SK-N-DZ (cell line): ENCODE measurements at regions not wholly inside any gene's neighbourhood (a gene's known extent, or its start where the extent isn't known, plus 50 kb on each side); places are given as distances from the start of the nearest gene placed in this dataset.
"Not testable (repeated sequence)": the region's sequence is repeated elsewhere in the genome, so short reads cannot be mapped to it uniquely, and the experiment has no call there.

Experiments used
- DNase-seq: peaks from one replicate; pipeline ENCODE4 v3.0.0-alpha.2; 2015; ENCODE audit warnings: low spot score

DNA sequence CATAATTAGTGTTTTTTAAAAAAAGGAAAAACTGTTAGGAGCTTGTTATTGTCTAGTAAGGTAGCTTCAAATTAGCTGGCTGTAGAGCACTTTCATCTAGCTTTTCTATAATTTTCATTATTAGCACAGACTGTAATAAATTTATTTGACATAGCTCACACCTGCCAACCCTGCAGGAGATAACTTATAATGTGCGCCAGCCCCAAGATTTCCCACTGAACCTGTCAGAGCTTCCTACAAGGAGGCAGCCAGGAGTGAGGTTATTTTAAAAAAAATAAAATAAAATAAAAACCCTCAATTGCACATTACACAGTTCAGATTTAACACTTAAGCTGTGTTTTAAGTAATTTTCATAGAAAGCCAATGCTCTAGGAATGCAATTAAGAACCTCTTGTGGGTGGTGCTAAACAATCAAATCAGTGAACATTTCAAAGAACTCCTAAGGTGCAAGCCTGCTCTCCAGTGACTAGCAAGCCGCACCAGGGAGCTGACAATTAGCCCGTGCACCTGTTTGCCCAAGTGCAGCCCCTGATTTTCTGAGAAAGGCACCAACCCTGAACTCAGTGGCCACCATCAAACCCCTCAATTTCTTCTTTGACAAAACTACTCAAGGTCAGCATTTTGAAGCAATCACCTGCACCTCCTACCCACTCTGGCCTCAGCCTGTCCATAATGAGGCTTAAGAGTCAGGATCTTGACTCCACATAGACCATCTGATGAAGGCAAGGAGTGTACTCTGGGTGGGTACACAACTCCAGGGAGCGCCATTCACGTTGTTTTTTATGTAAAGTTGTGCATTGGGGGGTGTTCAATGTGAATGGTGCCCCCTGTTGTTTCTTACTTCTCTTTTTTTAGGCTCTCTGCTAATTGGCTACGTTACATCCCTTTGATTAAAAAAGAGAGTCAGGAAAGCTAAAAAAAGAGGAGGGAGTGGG is 385.3 kb upstream of the WWC1 start:
- DNase-seq = no peak

DNA sequence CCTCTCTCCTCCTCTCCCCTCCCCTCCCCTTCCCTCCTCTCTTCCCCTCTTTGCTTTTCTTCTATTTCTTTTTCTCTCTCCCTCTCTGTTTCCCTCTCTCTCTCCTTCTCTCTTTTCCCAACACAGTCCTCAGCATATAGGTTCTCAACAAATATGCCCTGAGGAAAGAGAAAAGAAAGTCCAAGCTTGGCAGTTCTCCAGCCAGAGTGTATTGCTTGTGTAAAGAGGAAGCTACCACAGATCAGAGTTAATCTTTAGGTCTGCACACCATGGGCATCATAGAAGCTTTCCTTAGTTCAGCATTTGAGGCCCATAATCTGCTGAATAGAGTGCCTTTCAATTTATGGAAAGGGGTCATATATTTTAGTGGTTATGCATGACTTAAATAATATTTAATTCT is 382.8 kb upstream of the WWC1 start:
- no peak for DNase-seq

DNA sequence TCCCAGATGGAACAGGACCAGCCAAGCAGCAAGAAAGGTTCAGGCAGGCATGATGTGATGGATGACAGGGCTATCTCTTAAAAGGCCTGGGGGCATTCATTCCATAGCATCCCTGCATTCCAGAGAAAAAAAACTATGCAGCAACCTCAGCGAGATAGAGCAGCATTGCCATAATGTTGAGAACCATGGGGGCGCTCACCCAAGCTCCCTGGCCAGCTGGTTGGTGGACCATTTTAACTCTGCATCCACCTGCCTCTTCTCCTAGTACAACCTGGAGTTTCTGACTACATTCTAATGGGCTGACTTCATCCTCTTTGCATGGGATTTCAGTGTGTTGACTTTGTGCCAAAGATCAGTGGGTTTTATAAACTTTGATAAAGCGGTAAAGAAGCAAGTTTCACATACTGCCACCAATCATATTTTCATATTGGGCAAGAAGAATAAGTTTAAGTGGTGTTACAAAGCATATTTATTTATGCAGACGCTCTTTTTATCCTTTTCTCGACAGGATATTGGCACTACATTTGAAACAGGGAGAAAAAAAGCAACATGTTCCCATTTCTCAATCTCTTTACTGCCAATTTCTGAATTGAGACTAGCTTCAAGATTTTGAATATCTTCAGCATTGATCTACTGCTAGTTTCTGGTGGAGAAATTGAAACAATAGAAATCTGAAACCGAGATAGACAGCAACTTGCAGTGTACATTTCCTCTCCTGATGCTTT is 378.3 kb upstream of the WWC1 start:
- DNase-seq = no peak

DNA sequence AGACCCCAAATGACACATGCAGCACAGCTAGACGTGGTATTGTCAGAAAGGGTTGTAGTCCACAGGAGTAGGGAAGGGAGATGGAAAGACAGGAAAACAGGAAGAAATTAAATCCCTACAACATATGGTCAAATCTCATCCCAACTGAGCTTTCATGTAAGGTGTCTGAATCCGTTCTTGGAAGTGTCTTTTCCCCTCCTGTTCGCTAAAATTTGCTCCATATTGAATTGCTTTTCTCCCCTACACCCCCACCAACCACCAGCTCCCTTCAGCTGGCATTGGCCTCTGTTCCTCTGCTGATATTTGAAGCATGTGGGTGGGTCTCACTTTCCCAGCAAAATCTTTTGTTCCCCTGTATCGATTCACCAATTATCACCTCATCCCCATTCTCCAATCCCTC is 376.2 kb upstream of the WWC1 start:
- DNase-seq = no peak

DNA sequence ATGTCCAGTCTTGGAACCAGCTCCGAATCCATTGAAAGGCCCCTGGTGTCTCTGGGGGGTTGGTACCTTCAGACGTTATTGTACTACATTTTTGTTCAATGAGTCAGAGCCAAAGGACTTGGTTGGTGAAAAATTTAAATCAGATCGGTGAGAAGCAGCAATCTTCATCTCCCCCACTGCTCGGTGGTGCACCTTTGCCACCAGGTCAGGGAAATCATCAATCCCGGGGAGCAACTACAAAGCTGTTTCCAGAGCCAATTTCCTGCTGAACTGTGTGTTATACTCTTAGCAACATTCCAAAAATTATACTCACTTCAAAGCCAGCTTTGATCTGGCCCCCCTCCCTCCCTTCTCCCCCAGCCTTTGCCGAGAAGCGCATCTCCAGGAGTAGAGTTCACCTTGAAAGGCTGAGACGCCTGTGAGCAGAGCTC is 375.2 kb upstream of the WWC1 start:
- no peak for DNase-seq

DNA sequence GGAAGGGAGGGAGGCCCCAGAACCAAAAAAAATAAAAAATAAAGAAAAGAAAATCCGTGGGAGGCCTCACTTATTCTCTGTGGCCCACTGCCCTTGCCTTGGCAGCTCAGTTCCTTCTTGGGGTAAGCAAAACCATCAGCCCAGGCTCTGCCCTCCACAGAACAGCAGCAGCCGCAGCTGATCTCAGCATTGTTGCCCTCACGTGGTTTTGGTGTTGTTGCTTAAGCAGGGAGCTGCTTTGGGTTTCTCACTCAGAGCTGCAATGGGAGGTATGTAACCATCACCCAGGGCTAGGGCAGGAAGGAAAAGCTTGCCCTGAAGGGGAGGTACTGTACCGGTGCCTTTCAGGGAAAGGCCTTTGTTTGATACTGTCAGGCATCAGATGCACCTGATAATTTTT is 374.7 kb upstream of the WWC1 start:
- DNase-seq = no peak

DNA sequence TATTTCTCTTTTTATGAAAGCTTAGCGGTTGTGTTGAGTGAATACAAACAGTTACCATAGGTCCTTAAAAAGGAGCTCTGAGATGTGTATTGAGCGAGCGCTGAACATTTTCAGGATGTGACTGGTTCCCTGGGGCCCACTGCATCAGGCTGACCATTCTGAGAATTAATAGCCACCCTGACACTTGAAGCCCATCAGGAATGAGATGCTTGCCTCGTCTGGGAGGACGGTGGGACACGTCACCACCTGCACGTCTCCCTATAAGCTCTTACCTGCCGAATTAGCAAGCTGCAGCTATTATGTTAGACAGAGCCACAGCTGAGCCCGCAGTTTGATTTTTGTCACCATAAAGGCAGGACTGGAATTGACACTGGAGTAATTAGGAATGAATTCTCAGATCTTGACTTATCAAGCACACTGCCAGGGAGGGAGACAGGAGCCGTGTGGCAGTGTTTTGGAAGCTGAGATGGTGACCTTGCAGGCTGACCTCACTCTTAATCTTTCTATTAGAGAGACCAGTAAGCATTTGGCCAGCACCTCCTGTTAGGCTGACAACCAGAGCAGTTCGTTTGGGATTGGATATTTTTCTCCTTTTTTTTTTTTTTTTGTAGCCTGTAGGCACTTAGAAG is 373.1 kb upstream of the WWC1 start:
- peak; percentile 80 for DNase-seq

DNA sequence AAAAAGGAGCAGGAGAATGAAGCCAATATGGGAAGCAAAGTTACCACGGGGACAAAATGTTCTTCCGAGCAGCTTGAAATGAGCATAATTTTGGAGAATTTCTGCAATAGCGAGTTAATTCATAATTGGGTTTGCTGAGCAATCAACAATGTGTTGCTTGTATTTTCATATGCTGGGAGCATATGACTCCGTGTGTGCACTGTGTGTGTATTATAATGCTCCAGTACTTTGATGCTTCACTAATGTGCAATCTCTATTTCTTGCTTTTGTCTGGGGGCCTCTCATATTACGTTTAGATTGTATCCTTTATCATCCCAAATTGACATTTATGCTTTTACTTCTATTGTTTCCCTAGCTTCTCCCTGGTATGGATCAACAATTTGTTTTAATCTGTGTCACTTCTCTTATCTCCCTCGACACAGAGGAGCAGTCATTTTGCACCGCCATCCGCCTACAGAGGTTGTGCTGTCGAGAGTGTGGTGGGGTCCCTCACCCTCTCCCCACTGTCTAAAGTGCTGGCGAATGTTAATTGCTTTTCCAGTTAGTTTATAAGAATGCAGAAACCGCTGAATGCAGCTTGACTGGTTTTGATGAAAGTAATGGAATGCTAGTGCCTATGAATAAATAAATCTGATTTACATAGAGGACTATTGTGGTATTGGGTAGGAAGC is 372.5 kb upstream of the WWC1 start:
- peak; percentile 92 for DNase-seq

DNA sequence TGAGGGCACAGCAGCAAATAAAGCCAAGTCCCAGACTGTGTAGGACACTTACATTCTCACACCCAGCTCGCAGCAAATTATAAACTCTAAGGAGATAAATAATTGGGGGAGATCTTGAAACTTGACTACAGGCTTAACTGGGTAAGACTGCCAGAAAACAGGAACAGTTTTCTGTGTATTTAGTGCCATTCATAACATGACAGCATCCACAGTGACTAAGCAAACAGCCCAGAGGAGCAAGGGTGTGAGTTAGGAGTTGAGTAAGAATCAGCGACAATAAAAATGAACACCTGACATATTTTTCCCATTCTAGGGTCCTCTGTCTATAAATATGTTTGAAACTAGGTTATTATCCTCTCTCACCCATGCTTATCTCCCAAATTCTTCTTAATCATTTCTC is 370.9 kb upstream of the WWC1 start:
- DNase-seq = no peak

DNA sequence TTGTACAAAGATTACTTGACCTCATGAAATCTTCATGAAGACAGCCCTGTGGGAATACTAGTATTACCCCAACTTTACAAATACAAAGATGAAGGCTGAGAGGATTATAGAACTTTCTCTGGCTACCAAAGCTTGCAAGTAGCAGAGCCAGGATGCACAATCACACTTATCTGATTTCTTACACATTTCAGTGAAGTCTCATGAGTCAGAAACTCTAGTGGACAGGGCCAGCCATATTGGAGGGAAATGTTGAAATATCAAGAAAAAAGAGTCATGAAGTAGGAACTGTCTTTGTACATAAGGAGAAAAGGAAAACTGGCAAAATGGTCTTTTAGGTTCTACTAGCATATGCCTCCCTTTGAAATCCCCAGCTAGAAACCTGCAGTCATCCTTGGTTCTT is 369.6 kb upstream of the WWC1 start:
- no peak for DNase-seq

DNA sequence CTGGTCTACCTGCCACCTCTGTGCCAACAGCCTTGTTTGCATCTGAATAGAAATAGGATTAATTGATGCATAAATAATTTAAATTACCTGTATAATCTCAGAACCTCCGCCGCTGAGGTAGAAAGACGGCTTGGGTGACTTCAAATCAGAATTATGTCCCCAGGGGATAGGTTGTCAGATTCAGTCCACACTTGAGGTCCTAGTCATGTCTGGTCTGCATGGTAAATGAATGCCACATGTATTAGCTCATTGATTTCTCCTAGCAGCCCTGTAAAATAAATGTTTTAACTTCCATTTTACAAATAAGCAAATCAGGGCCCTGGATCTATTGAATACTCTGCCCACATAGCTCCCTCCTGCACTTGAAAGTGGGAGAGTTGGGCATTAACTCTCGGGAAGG is 368.0 kb upstream of the WWC1 start:
- DNase-seq = no peak

DNA sequence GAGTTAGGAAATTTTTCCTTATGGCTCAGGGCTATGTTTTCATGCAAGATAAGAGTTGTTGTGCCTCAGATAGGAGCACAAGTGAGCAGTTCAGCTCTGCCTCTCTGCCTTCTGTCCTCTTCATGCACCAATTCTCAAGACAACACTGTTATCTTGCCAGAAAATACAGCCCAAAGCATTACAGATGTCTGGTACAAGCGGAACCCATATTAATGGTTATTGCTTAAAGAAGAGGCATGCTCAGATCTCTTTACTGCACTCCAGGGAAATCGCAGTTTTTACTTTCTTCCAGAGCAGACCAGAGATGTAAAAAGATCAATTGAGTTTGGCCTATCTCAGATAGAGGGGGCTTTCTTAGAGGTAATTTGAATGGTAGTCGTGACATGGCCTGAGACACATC is 361.6 kb upstream of the WWC1 start:
- no peak for DNase-seq

DNA sequence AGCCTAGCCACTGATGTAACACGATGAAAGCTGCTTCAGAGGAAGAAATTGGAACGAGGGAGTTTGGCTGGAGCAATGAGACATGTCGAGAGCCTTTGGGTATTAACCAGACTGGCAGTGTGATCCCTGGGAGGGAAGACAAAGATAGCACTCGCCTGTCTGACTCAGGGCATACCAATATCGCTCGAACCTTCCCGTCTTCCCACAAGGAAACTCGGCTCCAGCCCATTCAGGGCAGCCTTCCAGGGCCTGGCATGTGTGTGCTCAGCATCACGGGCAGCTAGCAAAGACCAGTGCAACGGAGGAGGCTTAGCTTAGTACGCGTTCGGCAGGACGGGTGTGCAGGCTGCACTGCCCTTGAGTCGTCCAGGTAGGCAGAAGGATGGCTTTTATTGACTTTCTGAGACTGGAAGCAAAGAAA is 356.9 kb upstream of the WWC1 start:
- no peak for DNase-seq

DNA sequence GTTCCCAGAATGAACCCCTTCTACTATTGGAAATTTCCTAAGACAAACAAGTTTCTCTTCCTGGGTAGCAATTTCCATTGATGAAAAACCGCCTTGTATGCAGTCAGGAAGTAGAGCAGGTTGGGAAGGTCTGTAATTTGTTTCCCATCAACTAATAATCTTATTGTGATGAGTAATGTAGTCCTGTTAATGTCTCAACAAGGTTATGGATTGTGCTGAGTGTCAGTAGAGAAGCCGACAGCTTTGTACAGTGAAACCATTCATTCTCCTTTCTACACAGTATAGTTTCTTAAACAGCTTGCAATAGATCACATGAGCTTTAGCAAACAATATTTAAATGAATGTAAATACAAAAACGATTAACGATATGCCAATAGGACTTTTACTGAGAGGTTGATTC is 355.4 kb upstream of the WWC1 start:
- DNase-seq = no peak

DNA sequence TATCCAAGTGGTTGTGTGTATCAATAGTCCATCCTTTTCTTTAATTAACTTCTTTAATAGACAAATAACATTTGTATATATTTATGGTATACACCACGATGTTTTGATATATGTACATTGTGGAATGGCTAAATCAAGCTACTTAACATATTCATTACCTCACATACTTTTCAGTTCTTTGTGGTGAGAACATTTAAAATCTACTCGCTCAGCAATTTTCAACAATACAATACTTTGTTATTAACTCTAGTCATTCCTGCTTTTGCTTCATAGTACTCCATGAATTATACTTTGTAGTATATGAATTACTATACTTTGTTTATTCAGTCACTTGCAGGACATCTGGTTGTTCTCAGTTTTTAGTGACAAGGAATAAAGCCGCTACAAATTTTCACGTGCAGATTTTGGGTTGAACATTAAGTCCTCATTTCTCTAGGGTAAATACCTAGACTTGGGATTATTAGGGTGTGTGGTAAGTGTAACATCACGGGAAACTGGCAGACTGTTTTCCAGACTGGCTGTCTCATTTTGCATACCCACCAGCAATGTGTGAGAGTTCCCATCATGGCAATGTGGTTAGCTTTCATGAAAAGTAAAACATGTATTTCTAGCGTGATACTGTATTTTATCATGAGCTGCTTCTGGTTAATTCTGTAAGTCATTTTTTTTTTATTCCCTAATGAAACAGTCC is 354.4 kb upstream of the WWC1 start:
- no peak for DNase-seq

DNA sequence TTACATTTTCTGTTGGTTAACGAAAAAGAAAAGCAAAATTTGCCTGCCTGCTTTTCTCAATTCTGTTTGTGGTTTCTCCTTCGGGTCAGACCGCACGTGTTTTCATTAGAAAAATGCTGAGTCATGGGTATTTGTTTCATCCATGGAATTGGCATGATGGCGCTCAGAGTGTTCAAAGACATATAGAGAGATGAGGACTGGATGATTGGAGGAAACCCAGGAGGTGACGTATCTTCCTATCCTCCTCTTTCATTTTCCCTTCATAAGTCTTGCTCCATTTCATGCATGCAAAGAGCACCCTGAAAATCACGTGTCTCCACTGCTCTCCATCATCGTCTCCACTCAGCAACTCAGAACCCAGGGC is 353.8 kb upstream of the WWC1 start:
- no peak for DNase-seq

DNA sequence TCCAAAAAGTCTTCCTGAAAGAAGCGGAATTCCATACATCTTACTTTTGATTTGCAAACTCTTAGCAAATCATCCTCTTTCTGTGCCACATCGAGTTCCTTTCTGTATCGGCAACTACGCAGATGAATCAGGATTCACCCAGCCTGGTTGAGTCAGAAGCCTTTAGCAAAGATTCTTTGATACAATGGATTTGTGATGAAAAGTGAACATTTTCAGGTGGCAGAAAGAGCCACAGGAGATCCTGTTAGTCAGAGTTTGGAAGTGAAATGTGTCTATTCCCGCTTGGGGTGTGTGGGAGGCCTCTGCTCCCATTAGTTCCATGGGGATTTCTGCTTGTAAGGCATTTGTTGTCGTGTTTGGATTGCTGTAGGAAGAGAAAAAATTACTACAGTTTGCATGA is 351.8 kb upstream of the WWC1 start:
- no peak for DNase-seq

DNA sequence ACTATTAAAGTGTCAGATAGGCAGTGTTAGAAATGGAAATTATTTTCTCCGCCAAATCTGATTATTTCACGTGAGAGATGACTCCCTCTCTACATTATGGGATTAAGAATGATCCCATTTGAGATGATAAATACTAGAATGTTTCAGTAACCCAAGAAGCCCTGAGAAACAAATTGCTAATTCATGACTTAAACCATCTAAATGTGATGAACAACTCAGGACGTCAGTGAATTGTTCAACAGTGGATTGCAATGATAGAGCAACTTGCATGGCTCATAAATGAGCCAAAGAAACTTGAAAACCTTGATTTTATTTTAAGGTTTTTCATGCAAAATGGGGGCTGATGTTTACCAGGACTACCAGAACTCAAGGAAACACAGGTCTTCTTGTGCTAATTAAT is 350.5 kb upstream of the WWC1 start:
- DNase-seq = no peak

DNA sequence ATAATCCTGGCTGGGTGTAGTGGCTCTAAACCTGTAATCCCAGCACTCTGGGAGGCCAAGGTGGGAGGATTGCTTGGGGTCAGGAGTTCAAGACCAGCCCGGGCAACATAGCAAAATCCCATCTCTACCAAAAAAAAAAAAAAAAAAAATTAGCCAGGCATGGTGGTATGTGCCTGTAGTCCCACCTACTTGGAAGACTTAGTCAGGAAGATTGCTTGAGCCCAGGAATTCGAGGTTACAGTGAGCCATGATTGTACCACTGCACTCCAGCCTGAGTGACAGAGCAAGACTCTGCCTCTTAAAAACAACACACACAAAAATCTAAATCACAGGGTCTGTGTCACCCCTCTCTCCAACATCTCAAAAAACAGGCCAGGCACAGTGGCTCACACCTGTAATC is 349.9 kb upstream of the WWC1 start:
- not testable (repeated sequence) for DNase-seq

DNA sequence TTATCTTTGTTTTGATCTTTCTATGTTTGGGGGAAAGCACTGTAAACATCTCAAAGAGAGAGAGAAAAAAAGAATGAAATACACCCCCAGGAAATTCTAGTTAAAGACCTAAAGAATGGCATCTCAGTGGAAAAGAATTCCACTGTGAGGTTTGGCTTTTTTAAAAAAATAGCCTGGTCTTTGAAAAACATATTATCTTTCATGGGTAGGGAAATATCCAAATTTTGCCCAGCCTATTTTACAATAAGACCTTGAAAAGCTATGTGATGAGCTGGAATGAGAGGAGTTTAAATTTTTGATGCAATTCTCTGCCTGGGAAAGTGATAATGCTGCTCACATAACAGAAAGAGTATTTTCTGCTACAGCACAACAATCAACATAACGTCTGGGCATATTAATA is 348.1 kb upstream of the WWC1 start:
- DNase-seq = no peak

DNA sequence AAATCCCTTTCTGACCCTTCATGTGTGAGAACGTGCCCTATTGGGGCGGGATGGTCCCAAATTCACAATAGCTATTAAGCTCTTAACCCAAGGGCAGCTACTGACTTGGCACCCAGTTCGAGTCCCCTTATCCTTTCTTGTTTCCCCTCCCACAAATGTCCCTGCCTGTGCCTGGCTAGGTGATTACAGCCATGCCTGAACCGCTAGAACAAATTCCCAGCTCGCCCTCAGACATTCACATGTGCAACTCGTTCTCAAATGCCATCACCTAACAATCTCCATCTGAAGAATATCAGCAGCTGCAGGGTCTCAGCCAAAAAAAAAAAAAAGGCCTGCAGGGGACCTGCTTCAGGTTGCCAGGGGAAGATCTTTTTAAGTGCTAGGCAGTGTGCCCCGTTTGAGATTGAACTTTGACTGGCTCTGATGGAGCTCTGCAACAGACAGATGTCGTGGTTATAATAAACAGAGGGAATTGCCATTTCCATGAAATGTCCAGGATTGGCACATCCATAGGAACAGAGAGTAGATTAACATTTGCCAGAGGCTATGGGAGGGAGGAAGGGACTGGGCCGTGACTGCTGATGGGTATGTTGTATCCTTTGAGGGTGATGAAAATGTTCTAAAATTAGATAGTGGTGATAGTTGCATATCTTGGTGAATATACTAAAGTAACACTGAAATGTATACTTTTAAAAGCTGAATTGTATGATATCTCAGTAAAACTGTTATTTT is 347.2 kb upstream of the WWC1 start:
- no peak for DNase-seq
